ENCODE measurements at regions not wholly inside any gene's neighbourhood (a gene's known extent, or its start where the extent isn't known, plus 50 kb on each side); places are given as distances from the start of the nearest gene placed in this dataset.

DNA sequence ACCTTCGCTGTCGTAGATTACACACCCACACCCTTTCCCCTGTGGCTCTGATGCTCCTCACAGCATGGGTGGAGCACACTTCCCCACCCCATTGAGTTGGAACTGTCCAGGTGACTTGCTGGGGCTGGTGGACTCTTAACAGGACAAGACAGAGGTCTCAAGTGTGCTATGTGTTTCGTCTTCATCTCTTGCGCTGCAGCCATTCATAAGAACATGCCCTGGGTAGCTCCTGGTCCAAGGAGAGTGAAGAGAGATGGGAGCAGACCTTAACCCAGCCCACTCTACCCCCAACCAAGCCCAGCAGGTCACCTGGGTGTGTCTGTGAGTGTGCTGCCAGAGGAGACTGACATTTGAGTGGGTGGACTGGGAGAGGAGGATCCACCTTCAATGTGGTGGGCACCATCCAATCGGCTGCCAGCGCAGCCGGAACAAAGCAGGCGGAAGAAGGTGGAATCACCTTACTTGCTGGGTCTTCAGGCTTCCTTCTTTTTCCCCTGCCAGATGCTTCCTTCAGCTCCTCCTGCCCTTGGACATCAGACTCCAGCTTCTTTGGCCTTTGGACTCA is 112.4 kb downstream of the HTR5A start:
- DNase-seq, result no peak

DNA sequence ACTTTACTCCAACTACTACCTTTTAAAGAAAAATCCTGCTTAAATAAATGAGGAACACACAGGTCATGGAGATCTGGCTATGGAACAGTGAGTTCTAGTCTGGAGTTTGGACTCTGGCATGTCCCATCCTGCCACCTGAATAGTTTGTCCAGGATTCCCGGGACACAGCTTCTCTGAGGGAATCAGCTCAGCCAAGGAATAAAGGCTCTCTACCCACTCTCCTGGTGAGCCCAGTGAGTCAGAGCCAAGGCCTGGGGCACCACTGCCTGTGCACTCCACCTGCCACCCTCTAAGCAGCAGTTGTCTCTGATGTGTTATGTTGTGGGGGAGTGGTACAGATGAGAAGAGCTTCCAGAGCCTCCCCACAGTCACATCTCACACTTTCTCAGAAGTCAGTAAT is 113.5 kb downstream of the HTR5A start:
- DNase-seq, result no peak

DNA sequence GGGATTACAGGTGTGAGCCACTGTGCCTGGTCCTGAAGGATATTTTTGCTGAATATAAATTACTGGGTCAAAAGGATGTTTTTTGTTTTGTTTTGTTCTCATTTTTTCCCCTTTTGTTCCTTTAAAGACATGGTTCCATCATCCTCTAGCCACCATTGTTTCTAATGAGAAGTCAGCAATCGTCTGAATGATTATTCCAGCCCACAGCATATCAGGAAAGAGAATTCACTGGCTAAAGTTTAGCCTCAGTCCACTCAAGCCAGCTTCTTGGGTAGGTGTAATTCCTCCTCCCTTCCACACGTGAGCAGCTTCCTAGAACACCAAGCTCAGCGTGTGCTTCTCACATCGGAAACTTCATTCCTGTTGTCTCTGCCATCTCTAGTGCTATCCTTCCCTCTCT is 112.8 kb upstream of the INSIG1 start:
- no peak for DNase-seq

DNA sequence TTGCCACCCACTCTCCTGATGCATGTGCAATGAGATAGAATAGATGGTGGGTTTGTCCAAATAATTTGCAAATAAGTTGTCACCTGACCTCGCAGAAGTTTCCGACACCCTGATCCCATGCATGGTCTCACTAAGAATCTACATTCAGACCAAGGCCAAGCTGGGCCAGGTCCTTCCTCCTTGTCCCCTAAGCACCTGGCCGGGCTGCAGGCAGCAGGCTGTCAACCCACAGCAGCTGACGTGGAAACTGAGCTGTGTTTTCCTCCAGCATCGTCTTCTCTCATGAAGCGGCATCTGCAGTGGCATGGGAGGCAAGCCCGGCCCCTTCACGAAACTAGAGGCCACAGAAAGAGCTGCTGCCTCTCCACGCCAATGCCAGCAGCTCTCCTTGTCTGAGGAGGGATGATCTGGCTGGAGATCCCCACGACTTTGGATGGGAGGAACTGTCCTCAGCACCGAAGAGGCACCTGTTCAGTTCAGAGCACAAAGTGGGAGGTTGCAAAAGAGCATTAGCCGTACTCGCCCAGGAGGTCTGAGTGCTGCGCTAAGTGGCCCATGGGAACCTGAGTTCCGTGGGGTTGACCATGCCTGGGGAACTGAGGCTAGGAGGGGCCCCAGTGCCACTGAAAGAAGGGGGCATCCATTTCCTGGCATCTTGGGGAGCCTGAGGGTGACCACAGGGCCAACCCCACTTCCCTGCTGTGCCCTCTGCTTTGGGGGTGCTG is 110.5 kb upstream of the INSIG1 start:
- DNase-seq, result no peak

DNA sequence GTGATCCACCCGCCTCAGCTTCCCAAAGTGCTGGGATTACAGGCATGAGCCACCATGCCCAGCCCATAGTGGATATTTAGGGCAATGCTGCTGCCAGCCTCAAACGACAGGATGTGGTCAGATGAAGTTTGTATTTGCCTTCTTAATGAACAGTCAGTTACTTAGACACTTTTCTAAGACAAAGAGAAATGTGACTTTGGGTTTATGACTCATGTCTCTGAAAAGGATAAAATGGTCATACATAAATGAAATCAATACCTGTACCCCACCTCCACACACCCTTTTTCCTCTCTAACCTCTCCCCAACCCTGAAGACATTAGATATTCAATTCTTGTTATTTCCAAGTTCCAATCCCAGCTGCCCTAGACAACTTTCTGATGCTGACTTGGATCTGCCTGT is 109.3 kb upstream of the INSIG1 start:
- DNase-seq, result no peak

DNA sequence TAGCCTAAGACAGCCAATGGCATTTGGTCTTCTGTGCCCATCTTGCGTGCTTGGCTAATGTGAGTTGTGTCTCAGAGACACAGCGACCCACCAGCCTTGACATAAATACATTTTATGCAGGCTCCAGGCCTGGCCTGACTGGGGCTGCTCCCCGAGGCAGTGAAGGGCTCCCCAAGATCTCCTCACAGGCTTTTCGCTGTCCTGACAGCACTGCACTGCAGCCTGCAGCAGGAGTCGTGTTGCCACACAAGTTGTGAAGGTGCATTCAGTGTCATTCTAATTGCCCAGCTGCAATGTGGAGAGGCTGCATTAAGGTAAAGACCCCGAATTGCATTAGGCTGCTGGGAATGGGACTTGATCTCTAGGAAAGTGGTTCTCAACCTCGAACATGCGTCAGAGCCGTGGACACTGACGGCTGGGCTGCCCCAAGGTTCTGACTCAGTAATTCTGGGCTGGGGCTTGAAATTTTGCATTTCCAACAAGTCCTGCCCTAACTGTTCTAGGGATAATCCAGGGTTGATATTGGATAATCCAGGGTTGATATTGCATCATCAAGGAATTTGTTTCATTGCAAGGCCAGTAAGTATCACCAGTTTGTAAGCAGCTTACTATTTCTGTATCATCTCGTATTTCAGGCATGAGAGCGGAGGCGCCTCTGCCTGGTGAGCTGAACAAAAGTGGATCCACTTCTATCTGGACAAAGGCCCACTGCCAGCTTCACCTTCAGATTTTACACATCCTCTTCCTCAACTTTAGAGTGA is 108.7 kb upstream of the INSIG1 start:
- DNase-seq, result no peak

DNA sequence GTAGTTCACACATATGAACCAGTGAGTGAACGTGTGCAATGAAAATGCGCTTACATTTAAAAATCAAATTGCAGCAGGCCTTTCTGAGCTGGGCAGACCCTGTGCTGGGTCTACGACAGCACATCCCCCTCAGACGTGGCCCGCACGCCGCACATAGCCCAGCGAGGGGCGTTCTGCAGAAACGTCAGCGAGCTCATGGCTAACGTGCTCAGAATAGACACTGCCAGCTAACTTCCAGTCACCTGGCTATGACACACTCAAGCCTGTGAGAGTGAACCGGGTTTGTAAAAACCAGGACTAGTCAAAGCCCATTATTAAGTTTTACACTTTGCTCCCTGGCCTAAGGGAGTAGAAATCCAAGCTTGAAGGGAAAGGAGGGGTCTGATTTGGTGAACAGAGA is 108.1 kb upstream of the INSIG1 start:
- DNase-seq, result no peak

DNA sequence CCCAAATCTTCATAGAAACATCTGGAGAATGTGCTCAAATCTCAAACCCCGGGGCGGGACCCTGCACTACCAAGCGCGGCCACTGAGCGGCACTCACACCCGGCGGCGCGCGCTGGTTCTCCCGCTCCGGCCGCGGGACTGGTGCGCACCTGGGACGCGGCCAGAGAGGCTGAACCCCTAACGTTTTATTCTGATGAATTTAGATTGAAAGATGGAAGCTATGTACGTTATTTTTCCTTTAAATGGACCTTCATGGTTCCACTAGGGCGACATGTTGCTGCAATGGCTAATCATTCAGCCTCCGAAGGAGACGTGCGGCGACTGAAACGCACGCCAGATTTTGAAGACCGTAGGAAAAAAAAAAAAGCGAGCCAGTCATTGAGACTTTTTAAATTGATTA is 107.0 kb upstream of the INSIG1 start:
- no peak for DNase-seq

DNA sequence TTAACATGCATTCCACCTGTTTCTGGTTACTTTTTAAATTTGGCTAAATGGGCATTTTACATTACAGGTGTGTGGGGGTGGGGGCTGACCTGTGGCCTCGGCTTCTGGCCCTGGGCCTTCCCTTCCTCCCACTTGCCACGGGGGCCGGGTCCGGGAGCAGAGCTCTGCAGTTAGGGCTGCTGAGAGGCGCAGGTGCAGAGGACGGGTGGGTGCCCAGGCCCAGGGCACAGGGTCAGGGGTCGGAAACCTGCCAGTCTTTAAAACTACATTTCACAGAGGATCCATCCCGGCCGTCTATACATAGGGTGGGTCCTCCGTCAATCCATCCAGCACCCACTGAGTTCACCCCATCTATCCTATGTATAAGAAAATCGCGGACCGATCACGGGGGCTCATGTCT is 106.5 kb upstream of the INSIG1 start:
- DNase-seq, result no peak

DNA sequence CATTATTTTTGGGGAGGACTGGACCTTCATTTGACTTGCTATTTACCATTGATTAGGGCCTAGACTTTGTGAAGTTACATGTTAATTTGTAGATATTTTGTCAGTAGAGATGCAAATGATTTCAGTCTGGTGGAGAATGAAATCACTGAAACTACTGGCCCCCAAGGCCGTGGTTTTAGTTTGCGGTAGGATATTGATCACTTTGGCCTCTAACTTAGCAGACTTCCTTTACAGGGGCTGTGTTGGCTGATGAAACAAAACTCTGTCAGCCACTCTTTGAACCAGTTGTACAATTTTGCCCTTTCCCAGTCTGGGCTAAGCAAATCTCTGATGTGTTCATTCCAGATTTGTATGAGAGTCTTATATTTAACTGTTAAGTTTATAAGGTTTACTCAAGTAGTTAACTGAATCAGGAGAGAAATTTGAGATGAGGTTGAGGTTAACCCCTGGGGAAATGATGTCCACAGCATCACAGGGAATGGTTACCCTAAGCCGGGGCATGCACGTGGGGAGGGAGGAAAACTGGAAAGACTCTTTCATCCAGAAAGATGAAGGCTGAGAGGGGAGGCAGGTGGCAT is 105.7 kb upstream of the INSIG1 start:
- no peak for DNase-seq

DNA sequence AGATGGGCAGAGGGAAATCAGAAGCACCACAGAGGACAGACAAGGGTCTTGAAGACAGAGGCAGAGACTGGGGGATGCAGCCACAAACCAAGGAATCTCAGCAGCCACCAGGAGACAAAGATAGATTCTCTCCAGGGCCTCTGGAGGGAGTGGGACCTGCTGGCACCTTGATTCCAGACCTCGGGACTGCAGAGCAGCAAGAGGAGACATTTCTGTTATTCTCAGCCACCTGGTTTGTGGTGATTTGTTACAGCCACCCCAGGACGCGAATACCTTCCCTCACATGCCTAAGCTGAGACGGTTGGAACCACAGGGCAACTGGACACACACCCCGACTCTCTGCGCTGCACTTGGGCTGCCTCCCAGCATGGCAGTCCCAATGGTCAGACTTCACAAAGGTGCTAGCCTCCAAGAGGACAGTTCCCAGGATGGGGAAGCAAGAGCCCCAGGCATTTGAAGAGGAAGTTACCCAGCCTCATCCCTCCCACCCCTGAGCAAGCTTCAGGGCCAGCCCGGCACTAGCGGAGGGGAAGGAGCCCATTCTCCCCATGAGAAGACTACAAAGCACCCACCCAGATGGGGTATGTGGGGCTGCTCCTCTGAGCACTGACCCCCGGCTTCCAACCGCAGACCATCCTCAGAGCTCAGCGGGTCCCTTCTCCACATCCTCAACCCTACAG is 104.6 kb upstream of the INSIG1 start:
- no peak for DNase-seq

DNA sequence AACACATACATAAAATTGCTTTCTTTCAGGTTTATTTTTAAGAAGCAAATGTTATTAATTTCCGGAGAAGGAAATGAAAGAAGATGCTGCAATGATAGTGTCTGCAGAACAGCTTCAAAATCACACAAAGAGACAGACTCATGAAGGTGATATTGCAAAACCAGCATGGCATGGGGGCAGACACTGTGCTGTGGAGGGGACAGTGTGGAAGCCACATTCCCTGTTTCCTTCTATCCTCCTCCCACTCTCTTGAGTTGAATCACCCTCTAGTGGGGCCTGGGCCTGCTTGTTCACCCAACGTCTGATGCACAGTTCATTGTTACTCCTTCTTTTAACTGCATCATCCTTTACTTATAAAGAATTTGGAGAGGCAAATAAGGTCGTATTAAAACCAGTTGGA is 104.0 kb upstream of the INSIG1 start:
- DNase-seq, result no peak

DNA sequence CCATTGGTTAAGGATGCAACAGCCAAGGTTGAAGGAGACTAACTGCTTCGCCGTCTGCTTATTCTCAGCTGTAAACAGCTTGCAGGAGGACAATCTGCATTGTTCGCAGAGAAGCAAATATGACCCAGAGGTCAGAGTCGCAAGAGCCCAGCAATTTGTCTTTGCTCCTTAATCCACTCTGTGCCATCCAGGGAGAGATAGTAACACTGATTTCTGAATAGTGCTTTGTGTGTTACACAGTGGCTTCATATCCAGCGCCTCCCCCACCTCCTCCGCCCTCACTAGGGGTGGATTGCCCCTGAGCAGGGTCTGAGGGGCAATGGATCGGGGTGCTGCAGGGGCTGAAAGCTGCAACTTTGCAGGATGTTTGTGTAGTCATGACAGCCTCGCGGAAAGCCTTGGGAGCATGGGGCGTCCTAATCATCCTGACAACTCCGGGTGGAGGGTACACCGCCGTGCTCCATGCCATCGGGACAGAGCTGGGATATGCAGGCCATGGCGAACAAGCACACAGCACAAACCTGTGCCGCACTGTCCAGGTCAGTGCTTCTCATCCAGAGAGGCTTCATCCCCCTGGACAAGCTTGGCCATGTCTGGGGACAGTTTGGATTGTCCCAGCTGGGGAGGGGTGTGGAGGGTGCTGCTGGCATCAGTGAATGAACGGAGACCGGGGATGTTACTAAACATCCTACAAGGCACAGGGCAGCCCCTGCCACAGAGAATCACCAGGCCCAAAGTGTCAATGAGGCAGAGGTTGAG is 103.1 kb upstream of the INSIG1 start:
- no peak for DNase-seq

DNA sequence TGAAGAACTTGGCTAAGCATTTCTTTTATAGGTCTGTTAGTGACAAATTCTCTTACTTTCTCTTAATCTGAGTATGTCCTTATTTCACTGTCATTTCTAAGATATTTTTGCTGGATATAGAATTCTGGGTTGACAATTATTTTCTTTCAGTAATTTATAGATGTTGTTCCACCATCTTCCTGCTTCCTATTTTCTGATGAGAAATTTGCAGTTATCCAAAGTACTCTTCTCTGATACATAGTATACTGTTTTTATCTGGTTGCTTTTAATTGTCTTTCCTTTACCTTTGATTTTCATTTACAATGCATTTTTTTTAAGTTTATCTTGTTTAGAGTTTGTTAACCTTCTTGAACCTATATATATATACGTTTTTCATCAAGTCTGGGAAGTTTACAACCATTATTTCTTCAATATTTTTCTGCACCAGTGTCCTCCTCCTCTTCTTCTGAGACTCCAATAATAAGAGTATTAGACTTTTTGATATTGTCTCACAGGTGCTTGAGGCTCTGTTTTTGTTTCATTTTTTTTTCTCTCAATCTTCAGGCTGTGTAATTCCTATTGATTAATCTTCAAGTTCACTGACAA is 101.6 kb upstream of the INSIG1 start:
- no peak for DNase-seq

DNA sequence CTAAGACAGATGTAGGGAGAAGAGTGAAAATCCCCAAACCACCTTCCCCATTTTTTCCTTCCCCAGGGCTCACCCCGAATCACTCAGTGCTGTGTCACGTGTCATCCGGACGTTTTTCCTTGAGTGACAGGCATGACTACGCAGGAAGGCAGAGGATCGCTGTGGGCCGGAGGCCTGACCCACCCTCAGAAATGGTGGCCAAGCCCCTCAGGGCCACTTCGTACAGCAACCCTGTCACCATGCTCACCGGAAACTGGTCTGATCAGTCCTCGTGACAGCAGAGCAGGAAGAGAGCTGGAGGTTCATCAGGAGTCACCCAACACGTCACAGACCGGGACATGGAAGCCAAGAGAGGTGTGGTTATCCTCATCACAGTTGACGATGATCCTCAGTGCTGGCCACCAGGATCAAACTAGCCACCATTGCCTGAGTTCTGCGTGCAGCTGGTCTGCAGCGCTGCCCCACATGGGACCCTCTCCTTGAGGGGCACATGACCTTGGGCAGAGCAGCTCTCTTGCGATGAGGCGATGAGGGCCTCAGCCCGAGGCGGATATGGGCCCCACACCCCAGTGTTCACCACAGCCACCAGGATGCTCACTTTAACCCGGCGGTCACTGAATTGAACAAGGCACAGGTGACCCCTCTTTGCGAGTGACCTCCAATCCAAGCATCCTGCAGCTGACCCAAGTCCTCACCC is 99.3 kb upstream of the INSIG1 start:
- no peak for DNase-seq

DNA sequence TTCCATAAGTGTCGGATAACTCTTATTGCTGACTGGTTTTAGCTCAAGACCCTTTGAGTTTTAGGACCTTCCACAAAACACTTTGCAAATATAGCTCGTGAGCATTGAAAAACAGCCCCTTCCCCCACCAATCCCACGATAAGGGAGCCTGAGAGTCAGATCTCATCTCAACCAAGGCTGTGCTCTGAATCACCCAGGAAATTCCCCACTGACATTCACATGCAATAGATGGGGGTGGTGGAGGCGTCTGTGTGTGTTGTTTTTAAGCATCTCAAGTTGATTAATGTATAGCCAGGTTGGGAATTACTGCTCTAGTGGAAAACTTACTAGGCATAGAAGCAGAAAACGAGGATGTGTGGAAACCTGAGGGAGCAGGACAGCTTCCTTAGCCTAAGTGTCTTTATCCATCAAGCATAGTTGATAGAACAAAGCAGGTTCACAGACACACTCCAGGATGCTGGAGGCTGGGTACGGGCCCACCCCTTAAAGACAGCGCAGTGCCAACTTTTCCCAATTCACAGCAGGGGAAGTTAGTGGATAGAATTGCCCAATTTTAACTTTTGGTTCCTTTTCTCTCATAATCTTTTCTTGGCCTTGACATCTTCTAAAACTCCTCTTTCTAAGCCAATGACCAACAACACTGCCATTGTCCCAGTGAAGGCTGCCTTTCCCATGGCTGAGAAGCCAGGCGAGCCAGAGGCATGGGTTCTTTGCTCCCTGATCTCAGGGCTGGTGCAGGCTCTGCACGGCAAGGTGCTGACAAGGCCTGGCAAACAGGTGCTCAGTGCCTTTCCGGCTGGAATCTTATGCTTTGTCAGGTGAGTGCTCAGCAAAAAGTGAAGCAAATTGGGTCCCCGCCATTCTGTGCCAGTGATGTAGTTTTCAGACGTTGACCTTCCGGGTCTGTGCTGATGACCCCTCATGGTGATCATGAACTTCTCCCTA is 98.5 kb upstream of the INSIG1 start:
- DNase-seq, result no peak

DNA sequence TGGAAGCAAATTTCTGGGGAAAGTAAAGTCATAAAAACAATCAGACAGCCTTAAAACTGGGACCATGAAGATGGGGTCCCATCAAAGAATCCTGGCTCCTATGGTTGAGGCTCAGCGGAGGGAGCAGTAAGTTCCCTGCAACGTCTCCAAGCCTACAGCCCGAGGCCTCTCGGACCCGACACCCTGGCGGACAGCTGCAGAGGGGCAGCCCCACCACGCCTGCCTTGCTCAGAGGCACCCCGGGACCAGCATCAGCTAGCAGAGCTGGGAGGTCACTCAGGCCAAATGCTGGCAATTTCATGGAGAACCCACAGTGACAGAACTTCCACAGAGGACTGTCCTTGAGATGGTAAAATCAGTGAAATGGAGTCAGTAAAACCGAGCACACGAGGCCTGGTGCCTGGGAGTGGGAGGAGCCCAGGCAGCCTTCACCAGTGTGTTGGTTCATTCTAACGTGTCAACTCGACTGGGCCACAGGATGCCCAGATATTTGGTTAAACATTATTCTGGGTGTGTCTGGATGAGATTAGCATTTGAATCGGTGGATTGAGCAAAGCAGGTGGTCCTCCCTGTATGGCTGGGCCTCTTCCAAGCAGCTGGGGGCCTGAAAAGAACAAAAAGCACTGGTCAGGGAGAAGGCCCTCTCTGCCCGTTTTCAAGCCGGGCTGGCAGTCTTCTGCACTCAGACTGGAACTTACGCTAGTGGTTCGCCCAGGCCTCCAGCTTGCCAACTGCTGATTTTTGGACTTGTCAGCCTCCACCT is 96.2 kb upstream of the INSIG1 start:
- no peak for DNase-seq

DNA sequence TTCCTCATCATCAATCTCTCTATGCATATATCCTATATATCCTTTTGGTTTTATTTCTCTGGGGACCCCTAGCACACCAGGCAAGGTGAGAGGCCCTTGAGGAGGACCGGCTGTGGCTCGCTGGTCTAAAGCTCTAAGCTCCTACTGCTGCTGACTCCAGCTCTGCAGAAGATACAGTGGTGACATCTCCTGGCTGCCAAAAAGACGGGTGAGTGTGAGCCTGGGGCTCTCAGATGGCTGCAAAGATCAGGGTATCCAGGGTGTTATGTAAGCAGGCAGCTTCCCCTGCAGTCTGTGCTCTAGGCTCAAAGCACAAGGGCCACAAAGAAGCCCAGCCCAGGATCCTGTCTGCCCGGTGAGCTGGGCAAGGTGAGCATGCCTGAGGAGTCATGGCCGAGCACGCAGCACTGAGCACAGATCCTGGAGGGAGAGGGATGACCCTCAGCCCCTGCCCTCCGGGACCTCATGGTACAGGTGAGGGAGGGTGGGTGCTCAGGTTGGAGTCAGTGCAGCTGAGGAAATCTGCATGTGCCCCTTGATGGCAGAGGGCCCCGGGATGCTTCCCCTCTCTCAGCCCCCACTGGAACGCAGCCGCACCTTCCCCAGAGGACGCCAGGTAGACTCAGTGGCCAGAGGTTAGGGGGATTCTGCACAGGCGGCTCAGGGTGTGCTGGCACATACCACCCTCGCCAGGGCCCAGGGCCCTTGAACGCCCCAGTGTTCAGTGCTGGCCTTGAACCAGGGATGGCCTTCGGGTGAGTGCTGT is 95.4 kb upstream of the INSIG1 start:
- DNase-seq, result no peak
